ENCODE measurements at regions not wholly inside any gene's neighbourhood (a gene's known extent, or its start where the extent isn't known, plus 50 kb on each side); places are given as distances from the start of the nearest gene placed in this dataset.

- no peaks in the 10 kb centered on the region for H3K27me3 ChIP-seq
- intact Hi-C loops (cut with DNase I), result no loop called here
- no peaks in the 10 kb centered on the region for H3K9me3 ChIP-seq
- H3K36me3 ChIP-seq, result no peaks in the 10 kb centered on the region
- no peak overlapping the region for H3K4me3 ChIP-seq
- no peak for TF ChIP-seq CTCF (IDR thresholded peaks at IDR 0.05)
- WGBS, 2 donors, result 90 to 98% methylated on average over 2 of the region's 2 CpGs
- DNase-seq (no peak), ATAC-seq (no peak), FAIRE-seq (no peak)
- H3K4me1 ChIP-seq, result no peaks in the 10 kb centered on the region
- H3K27ac ChIP-seq, result no peak overlapping the region
These were observed 1544.9 kb upstream of the WWC1 start for GRCh38 chr5:166746506-166746905.

- TF ChIP-seq CTCF (IDR thresholded peaks at IDR 0.05), result no peak
- H3K27ac ChIP-seq, result no peak overlapping the region
- no peak overlapping the region for H3K4me3 ChIP-seq
- FAIRE-seq (no peak), ATAC-seq (no peak), DNase-seq (no peak)
- no peaks in the 10 kb centered on the region for H3K36me3 ChIP-seq
- H3K9me3 ChIP-seq, result no peaks in the 10 kb centered on the region
- no peaks in the 10 kb centered on the region for H3K4me1 ChIP-seq
- no peaks in the 10 kb centered on the region for H3K27me3 ChIP-seq
- intact Hi-C loops (cut with DNase I), result no loop called here
These were observed 1541.1 kb upstream of the WWC1 start for GRCh38 chr5:166750376-166750775.

- DNase-seq (no peak), ATAC-seq (no peak)
These were observed 1533.3 kb upstream of the WWC1 start for GRCh38 chr5:166758151-166758550.

GRCh38 chr5:166767858-166768257, 1523.6 kb upstream of the WWC1 start:
- Histone ChIP-seq H3K36me3 (no peaks in the 10 kb centered on the region), H3K27ac (no peak overlapping the region), H3K9me3 (no peaks in the 10 kb centered on the region), H3K4me1 (no peaks in the 10 kb centered on the region), H3K27me3 (no peaks in the 10 kb centered on the region), H3K4me3 (no peak overlapping the region)
- DNase-seq, result no peak
- no peak for TF ChIP-seq CTCF (IDR thresholded peaks at IDR 0.05)
- no peak for ATAC-seq
- intact Hi-C loops (cut with DNase I), result no loop called here
- WGBS, 2 donors, result 43 to 45% methylated on average over 5 of the region's 5 CpGs
- FAIRE-seq, result no peak

More at GRCh38 chr5:166758151-166758550, 1533.3 kb upstream of the WWC1 start:
- no peak for TF ChIP-seq CTCF (IDR thresholded peaks at IDR 0.05)
- intact Hi-C loops (cut with DNase I), result no loop called here
- no peaks in the 10 kb centered on the region for H3K27me3 ChIP-seq
- H3K27ac ChIP-seq, result no peak overlapping the region
- no peak for FAIRE-seq
- H3K36me3 ChIP-seq, result no peaks in the 10 kb centered on the region
- H3K4me1 ChIP-seq, result no peaks in the 10 kb centered on the region
- no peaks in the 10 kb centered on the region for H3K9me3 ChIP-seq
- H3K4me3 ChIP-seq, result no peak overlapping the region

GRCh38 chr5:166768536-166768935, 1522.9 kb upstream of the WWC1 start:
- H3K27me3 ChIP-seq, result no peaks in the 10 kb centered on the region
- intact Hi-C loops (cut with DNase I), result no loop called here
- no peak for DNase-seq
- no peaks in the 10 kb centered on the region for H3K36me3 ChIP-seq
- H3K4me3 ChIP-seq, result no peak overlapping the region
- no peaks in the 10 kb centered on the region for H3K9me3 ChIP-seq
- H3K4me1 ChIP-seq, result no peaks in the 10 kb centered on the region
- no peak for FAIRE-seq
- WGBS, 2 donors, result 37 to 39% methylated on average over 2 of the region's 2 CpGs
- ATAC-seq, result no peak
- H3K27ac ChIP-seq, result no peak overlapping the region
- TF ChIP-seq CTCF (IDR thresholded peaks at IDR 0.05), result no peak

Data from pancreas (tissue), 10 donors.